GM10248 (cell line): ENCODE measurements at regions not wholly inside any gene's neighbourhood (a gene's known extent, or its start where the extent isn't known, plus 50 kb on each side); places are given as distances from the start of the nearest gene placed in this dataset.

Source experiments
- CTCF ChIA-PET: fragments of 300-600 bp; sonication (Branson Sonifier 250); formaldehyde crosslinking; extraction: SDS; loops from one replicate; lab custom pipeline; 2021; ENCODE audit warnings: antibody characterized with exemption; lab: Yijun Ruan, JAX
- POLR2A ChIA-PET: fragments of 350-650 bp; sonication (Branson Sonifier 250); formaldehyde crosslinking; extraction: SDS; loops from one replicate; lab custom pipeline; 2020; ENCODE audit warnings: antibody characterized with exemption; lab: Yijun Ruan, JAX
- DNase-seq: peaks from one replicate; pipeline ENCODE4 v3.0.0; 2012; ENCODE audit errors: extremely low spot score
- TF ChIP-seq, protein P1 (sequence below): IDR thresholded peaks from 2 replicates; pipeline ENCODE4 v1.5.1; 2012; ENCODE audit warnings: mild to moderate bottlenecking, low read depth; ENCODE audit errors: extremely low read depth, missing control alignments, control extremely low read depth

DNA sequence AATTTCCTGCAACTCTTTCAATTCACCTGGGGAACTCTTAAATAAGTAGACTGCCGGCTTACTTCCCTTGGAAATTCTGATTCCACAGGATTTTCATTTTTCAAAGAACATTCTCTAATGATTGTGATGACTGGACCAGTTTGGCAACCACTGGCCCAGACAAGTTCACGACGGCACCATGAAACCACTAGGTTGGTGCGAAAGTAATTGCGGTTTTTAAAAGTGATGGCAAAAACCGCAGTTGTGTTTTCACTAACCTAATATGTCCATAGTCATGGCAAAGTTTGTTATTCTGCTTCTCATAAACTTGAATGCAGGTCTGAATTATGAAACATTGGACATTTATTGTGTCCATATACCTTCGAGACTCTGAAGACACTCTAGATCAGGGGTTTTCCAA, 317.2 kb downstream of the IRX1 start:
- TF ChIP-seq, protein P1, sequence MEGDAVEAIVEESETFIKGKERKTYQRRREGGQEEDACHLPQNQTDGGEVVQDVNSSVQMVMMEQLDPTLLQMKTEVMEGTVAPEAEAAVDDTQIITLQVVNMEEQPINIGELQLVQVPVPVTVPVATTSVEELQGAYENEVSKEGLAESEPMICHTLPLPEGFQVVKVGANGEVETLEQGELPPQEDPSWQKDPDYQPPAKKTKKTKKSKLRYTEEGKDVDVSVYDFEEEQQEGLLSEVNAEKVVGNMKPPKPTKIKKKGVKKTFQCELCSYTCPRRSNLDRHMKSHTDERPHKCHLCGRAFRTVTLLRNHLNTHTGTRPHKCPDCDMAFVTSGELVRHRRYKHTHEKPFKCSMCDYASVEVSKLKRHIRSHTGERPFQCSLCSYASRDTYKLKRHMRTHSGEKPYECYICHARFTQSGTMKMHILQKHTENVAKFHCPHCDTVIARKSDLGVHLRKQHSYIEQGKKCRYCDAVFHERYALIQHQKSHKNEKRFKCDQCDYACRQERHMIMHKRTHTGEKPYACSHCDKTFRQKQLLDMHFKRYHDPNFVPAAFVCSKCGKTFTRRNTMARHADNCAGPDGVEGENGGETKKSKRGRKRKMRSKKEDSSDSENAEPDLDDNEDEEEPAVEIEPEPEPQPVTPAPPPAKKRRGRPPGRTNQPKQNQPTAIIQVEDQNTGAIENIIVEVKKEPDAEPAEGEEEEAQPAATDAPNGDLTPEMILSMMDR, result no peak
- CTCF ChIA-PET, result no interaction called here
- DNase-seq, result no peak
- POLR2A ChIA-PET, result no interaction called here

DNA sequence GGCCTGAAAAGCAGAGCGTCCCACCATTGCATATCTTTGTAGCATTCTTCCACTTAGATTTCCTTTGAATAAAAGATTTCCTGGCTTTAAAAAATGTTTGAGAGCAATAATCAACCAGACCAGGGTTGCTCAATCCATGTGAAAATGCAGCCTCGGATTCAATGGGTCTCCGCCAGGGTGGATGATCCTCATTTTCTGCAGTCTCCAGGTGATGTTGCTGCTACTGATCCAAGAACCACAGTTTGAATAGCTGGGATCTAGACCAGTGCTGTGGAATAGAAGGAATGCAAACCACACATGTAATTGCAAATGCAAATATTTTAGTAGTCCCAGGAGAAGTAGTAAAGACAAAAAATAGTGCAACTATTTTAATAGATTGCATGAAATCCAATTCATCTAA, 317.6 kb downstream of the IRX1 start:
- TF ChIP-seq, protein P1, result no peak
- ChIA-PET CTCF (no interaction called here), POLR2A (no interaction called here)
- no peak for DNase-seq

DNA sequence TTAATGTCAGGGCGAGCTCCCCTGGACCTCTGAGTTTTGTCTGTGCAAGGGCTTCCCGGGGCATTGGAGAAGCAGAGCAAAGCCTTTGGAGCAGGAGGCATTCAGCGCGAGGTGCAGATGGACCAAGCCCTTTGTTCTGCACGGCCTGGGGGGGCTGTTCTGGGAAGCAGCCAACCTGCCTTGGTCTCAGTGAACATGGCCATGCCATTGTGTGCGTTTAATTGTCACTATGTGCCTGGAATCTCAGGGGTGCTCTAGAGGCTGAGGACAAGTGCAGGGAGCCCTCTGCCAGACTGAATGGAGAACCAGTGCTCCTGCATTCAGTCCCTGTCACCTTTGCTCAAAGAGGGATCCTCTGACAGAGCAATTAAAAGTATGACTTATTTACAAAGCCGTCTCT, 329.4 kb downstream of the IRX1 start:
- POLR2A ChIA-PET, result no interaction called here
- no peak for DNase-seq
- TF ChIP-seq, protein P1, result no peak
- CTCF ChIA-PET, result no interaction called here

DNA sequence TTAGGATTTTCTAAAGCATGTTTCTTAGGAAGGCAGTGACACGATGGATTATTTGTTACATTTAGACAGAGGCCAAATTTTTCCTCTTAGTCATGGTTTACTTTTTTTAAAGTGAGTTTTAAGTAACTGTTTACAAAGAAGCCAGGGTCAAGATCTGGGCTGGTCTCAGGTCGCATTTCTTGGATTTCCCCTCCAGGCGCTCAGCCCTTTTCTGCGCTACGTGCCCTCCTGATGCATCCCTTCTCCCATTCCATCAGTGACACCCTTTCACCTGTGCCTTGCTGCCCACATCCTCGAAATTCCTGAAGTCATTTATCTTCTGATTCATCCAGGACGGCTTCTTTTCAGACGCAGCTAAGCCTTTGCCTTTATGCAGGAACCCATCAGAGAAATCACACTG, 330.3 kb downstream of the IRX1 start:
- ChIA-PET POLR2A (no interaction called here), CTCF (no interaction called here)
- no peak for DNase-seq
- TF ChIP-seq, protein P1, result no peak

DNA sequence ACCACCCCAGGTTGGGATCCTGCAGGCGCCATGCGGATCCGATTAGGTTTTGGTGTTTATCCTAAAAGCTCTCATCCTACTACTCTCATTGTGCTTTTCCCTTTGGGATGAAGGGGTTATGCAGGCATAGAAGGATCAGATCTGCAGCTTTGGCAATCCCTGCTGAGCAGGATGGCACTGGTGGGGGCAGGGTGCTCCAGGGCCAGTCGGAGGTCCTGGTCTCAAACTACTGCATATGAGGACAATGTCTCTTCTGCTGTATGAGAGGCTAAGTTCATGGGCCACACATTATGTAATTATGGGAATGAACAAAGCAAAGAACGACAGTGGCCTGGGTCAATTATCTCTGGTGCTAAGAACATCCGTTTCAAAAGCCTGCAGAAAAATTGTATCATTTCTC, 334.2 kb downstream of the IRX1 start:
- no peak for DNase-seq
- TF ChIP-seq, protein P1, result no peak
- CTCF ChIA-PET, result no interaction called here
- POLR2A ChIA-PET, result no interaction called here

DNA sequence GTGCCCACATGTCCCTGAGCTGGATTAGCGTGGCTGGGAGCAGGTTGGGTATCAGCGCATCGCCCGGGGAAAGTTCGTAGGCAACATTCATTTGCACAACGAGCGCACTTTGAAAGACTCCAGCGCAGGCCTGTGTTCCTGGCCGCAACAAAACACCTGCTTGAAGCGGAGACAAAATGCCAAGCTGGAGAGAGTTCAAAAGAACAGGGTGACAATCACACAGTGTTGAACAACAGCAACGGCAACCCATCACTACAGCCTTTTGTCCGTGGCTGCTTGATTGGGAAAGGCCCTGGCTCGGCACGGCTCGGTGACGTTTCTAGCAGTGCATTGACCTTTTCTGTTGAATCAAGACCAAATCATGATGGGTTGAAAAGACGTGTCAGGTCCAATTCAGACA, 336.3 kb downstream of the IRX1 start:
- CTCF ChIA-PET, result no interaction called here
- TF ChIP-seq, protein P1, result no peak
- DNase-seq, result no peak
- POLR2A ChIA-PET, result no interaction called here

DNA sequence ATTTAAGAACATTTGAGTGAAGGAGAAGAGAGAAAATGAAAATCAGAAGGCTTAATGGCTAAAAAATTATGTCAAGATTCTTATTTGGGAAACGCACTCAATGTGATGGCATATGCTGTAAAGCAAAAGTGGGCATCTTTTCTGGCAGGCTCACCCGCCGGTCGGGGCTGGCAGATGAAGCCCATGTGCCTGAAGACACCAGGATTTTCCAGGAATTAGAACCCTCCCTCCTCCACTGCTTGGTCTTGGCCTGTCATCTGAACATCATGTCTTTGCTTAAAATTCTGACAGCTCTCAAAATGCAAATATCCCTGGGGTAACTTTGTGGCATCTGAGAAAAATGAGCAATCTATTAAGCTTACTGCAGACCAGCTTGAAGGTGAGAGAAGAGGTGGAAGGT, 337.9 kb downstream of the IRX1 start:
- CTCF ChIA-PET, result no interaction called here
- TF ChIP-seq, protein P1, result no peak
- POLR2A ChIA-PET, result no interaction called here
- DNase-seq, result no peak
